ENCODE measurements at regions not wholly inside any gene's neighbourhood (a gene's known extent, or its start where the extent isn't known, plus 50 kb on each side); places are given as distances from the start of the nearest gene placed in this dataset.
"Not testable (repeated sequence)": the region's sequence is repeated elsewhere in the genome, so short reads cannot be mapped to it uniquely, and the experiment has no call there.

- no peak for FAIRE-seq
These were observed 119.6 kb upstream of the BRWD3 start for GRCh38 chrX:80929251-80929650.

- peak; percentile 18 for FAIRE-seq
These were observed 108.2 kb upstream of the BRWD3 start for GRCh38 chrX:80917919-80918318.

- not testable (repeated sequence) for FAIRE-seq
These were observed 102.7 kb upstream of the BRWD3 start for GRCh38 chrX:80912351-80912750.

- no peak for FAIRE-seq
These were observed 70.2 kb upstream of the BRWD3 start for GRCh38 chrX:80879916-80880315.

- FAIRE-seq = no peak
These were observed 69.5 kb upstream of the BRWD3 start for GRCh38 chrX:80879143-80879542.

GRCh38 chrX:80876877-80877276, 67.2 kb upstream of the BRWD3 start:
- peak; percentile 97 for FAIRE-seq
